Aorta (tissue), 5 donors: ENCODE measurements at regions not wholly inside any gene's neighbourhood (a gene's known extent, or its start where the extent isn't known, plus 50 kb on each side); places are given as distances from the start of the nearest gene placed in this dataset.

Source experiments
- ATAC-seq: fragments of 200-7000 bp; cut with Tn5 transposase; one replicate; pipeline ENCODE4 v1.9.1; 2022; ENCODE audit warnings: moderate library complexity; ENCODE audit not compliant: low FRiP score
- DNase-seq, 2 donors: peaks; one replicate each; pipeline ENCODE4 v3.0.0-alpha.2; 2020
- H3K27ac ChIP-seq, 2 donors: one replicate each; pipeline ENCODE4 v1.5.1; 2013; ENCODE audit warnings: low read length in 2 of 2, mild to moderate bottlenecking in 2 of 2, moderate library complexity in 2 of 2, control low read depth in 1 of 2, inconsistent platforms in 1 of 2, low read depth in 1 of 2
- H3K27me3 ChIP-seq, 2 donors: one replicate each; pipeline ENCODE4 v1.6.1; 2013; ENCODE audit warnings: control low read depth in 1 of 2, low read length in 1 of 2, mild to moderate bottlenecking in 1 of 2, moderate library complexity in 1 of 2; ENCODE audit not compliant: insufficient read depth in 2 of 2, control insufficient read depth in 1 of 2
- H3K36me3 ChIP-seq, 2 donors: one replicate each; pipeline ENCODE4 v1.6.1; 2013; ENCODE audit warnings: control low read depth in 1 of 2, low read length in 1 of 2, mild to moderate bottlenecking in 1 of 2; ENCODE audit not compliant: insufficient read depth in 2 of 2, control insufficient read depth in 1 of 2
- H3K4me1 ChIP-seq, 2 donors: one replicate each; pipeline ENCODE4 v1.6.1; 2013; ENCODE audit warnings: low read length in 2 of 2, control low read depth in 1 of 2, mild to moderate bottlenecking in 1 of 2, moderate library complexity in 1 of 2; ENCODE audit not compliant: insufficient read depth in 2 of 2, control insufficient read depth in 1 of 2
- H3K4me3 ChIP-seq, 2 donors: one replicate each; pipeline ENCODE4 v1.5.1; 2013; ENCODE audit warnings: low read length in 2 of 2, control low read depth in 1 of 2, mild to moderate bottlenecking in 1 of 2
- H3K9me3 ChIP-seq: one replicate; pipeline ENCODE4 v1.6.1; 2013; ENCODE audit warnings: mild to moderate bottlenecking, low read length; ENCODE audit not compliant: control insufficient read depth
- WGBS, 2 donors: extraction: QIAGEN DNeasy Blood & Tissue Kit; methylation state at CpG; one replicate each; pipeline ENCODE4 v1.1.7; 2013; 5-methylcytosine and 5-hydroxymethylcytosine counted together
- intact Hi-C, 2 donors: fragments of 100-400 bp; cut with DNase I; formaldehyde crosslinking; loops; one replicate each; pipeline versions ENCODE4 v1.14.2 to v1.15.0; 2022
- donor health status: healthy with polysubstance abuse.
- donor health status: Bipolar disorder and iron deficiency.
- donor health status: DM: no; HTN: no; CAD: no.
- donor health status: DM: no; HTN: no; CAD: no.
- donor health status: DM: yes; HTN: yes; CAD: no.

DNA sequence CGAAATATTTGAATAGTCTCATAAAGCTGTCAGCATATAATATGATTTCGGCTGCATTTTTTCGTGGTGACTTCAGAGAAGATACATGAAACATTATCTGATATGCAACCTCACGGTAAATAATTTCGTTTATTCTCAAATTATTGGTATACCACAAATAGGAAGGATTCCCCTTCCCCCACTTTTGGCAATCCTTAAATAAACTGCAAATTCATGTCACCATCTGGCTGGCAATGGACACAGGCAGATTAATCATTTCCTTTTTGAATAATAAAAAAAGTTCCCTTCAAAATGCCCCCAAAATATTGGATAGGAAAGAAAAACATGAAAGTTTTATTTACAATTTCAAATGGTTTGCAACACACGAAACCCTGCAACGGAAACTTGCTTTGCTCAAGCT is 234.5 kb upstream of the MEOX2 start:
- 74 to 76% methylated on average over 7 of the region's 7 CpGs for WGBS, 2 donors
- Histone ChIP-seq H3K4me1 (no peaks in the 10 kb centered on the region), H3K36me3 (no peaks in the 10 kb centered on the region), H3K9me3 (no peaks in the 10 kb centered on the region), H3K4me3 (no peak overlapping the region), H3K27ac (no peak overlapping the region), H3K27me3 (no peaks in the 10 kb centered on the region)
- intact Hi-C loops, result no loop called here
- DNase-seq (no peak), ATAC-seq (no peak)

DNA sequence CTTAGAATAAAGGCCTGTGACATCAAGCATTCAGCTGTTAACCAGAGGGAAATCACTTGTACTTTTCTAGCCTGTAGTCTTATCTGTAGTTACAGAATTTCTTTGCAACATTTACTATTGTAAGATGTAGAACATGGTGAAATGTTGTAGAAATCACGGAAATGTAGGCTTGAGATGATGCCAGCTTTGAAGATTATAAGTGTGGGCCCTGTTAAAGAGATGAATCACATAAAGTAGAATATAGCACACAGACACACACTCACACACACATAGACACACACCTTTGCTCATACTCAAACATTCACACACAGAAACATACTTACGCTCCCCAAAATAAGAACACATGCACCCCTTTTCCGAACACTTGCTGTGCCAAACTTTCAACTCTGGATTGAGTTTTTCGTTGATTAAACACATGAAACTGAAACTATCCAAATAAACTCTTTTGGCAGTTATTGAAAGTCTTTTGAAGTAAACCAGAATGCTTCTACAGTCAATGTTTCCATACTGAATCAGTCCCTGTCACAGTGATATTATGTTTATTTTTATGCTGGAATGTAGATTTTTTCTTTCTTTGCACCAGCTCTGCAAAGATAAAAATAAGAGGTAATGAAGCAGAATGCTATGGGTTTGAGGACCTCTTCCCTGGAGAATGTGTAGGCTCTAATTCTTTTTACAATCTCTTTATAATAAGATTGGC is 230.3 kb upstream of the MEOX2 start:
- ATAC-seq, result no peak
- H3K36me3 ChIP-seq, result no peaks in the 10 kb centered on the region
- no peaks in the 10 kb centered on the region for H3K27me3 ChIP-seq
- no peaks in the 10 kb centered on the region for H3K4me1 ChIP-seq
- H3K9me3 ChIP-seq, result no peaks in the 10 kb centered on the region
- WGBS, 2 donors, result 73 to 75% methylated on average over 4 of the region's 4 CpGs
- intact Hi-C loops, result no loop called here
- no peak overlapping the region for H3K27ac ChIP-seq
- no peak overlapping the region for H3K4me3 ChIP-seq
- DNase-seq, result no peak

DNA sequence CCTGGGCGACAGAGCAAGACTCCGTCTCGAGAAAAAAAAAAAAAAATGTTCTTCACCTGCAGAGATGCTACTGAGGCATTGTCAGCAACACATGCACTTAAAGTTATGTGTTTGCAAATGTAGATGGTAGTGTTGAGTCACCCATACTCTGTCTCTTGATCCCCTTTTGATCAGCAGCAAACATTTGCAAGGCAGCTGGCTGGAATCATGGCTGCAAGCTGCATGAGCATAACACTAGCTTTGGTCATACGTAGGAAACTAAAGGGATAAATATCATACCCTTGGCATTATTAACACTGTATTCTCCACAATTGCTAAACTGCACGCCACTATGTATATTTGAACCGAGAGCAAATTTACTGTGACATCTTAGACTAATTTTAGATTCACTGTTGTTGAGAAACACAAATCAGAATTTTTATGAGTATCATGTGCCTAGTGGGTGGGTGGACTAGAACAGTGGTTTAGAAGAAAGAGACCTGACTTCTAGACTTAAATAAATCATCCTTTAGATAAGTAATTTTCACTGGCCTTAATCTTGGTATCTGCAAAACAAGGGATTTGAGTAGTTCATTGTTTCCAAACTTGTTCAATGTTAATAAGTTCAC is 229.3 kb upstream of the MEOX2 start:
- 88 to 91% methylated on average over 6 of the region's 6 CpGs for WGBS, 2 donors
- no peaks in the 10 kb centered on the region for H3K27me3 ChIP-seq
- intact Hi-C loops, result no loop called here
- no peaks in the 10 kb centered on the region for H3K9me3 ChIP-seq
- H3K4me1 ChIP-seq, result no peaks in the 10 kb centered on the region
- no peak overlapping the region for H3K4me3 ChIP-seq
- ATAC-seq (no peak), DNase-seq (no peak)
- H3K36me3 ChIP-seq, result no peaks in the 10 kb centered on the region
- H3K27ac ChIP-seq, result no peak overlapping the region

DNA sequence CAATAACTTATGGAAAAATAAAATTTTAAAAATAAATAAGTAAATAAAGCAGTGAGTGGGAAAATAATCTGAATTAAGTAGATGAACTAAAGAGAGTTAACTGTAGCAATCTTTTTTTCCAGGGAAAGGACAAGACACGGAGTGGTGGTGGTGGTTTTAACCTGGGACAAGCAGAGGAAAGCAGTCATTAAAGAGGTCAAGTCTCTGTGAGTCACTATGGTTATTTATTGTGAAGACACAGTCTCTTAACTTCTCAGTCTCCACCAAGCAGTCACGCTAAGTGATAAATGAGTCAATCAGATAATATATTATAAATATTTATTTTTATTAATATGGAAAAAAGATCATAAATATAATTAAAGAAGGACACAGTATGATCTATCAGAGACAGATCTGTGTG is 228.1 kb upstream of the MEOX2 start:
- H3K36me3 ChIP-seq, result no peaks in the 10 kb centered on the region
- no peaks in the 10 kb centered on the region for H3K9me3 ChIP-seq
- no peaks in the 10 kb centered on the region for H3K4me1 ChIP-seq
- WGBS, 2 donors, result 82 to 87% methylated on average over 2 of the region's 2 CpGs
- intact Hi-C loops, result no loop called here
- H3K27me3 ChIP-seq, result no peaks in the 10 kb centered on the region
- DNase-seq (no peak), ATAC-seq (no peak)
- H3K27ac ChIP-seq, result no peak overlapping the region
- H3K4me3 ChIP-seq, result no peak overlapping the region

DNA sequence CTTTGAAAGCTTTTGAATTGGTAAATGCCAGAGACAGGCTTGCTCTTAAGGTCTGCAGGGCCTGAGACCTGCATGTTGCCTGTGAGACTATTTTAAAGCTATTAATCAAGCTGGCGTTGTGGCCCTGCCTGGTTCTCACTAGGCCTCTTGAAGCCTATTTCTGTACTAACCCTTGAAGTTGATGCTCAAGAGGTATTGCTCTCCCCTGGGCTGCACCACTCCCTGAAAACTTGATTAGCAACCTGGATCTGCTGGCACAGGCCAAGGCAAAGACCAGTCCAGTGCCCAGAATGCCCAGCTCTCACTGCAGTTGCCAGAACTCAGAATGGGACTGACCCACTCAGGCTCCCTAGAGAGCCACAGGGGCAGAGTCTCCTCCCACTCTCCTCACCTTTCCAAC is 220.0 kb upstream of the MEOX2 start:
- DNase-seq (no peak), ATAC-seq (peak; percentile 29)
- Histone ChIP-seq H3K27ac (no peak overlapping the region), H3K4me3 (no peak overlapping the region), H3K27me3 (no peaks in the 10 kb centered on the region), H3K4me1 (no peaks in the 10 kb centered on the region), H3K9me3 (no peaks in the 10 kb centered on the region), H3K36me3 (no peaks in the 10 kb centered on the region)
- intact Hi-C loops, result no loop called here
- WGBS, 2 donors, result 81 to 91% methylated on average over 1 of the region's 1 CpG

DNA sequence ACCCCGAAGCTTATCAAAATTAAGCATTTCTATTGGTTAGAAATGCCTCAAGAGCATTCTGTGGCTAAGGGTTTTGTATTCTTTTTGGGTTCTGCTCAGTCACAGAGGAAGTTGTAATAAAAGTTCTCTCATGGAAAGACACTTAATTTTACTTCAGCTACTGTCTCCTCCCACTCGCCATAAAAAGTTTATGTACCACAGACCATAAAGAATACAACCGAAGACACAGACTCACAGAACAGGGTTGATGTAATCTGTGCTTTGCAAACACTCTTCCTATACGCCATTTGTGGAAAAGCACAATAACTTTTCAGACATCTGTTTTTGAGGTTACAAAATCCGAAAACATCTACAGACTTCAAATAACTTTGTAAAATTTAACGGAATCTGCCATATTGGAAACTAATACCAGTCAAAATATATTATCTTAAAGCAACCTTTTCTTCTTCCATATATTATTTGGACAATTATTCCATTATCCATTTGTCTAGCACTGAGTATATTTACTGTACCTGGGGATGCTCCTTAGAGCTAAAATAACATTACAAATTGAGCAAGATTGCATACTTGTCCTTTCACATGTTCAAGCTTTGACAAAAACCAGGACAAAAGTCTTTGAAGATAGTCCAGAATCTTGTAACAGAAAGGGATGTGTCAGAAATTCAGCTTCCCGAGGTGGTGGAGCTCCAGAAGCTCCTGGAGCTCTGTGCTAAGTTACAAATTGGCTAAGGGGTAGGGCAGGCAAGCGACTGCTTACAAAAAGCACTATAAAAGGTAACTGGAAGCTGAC is 219.0 kb upstream of the MEOX2 start:
- intact Hi-C loops, result no loop called here
- no peak overlapping the region for H3K27ac ChIP-seq
- ATAC-seq (no peak), DNase-seq (no peak)
- H3K4me1 ChIP-seq, result no peaks in the 10 kb centered on the region
- no peaks in the 10 kb centered on the region for H3K27me3 ChIP-seq
- no peak overlapping the region for H3K4me3 ChIP-seq
- no peaks in the 10 kb centered on the region for H3K9me3 ChIP-seq
- H3K36me3 ChIP-seq, result no peaks in the 10 kb centered on the region
- WGBS, 2 donors, result 92 to 93% methylated on average over 8 of the region's 8 CpGs

DNA sequence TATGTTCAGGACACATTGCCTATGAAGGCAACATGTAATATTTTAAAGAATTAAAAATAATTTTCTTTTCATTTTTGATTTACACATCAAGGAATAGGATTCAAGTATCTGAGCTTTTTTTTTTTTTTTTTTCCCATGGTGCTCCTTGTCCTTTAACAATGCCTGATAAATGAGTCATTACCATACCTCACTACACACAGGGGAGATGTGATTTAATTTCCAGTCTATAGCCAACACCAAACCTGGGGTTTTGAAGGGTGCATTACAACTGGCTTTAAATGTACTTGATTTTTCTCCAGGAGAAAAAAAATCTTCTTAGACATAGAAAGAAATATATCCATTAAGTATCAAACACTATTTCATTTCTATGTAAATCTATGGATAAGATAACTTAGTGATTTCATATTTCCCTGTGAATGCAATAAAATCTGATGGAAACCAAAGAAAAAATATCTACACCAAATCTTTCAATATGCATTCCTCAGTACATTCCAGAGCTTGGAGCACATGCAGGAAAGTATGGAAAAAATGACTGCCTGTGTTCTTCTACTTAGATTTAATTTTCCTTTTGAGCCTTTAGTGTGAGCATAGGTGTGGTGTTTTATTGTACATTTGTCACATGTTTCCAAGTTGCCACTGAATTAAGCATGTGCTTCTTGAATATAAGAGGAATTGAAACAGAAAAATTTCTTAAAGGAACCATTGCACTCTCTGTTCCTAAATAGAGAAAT is 204.8 kb upstream of the MEOX2 start:
- H3K27me3 ChIP-seq, result no peaks in the 10 kb centered on the region
- ATAC-seq (no peak), DNase-seq (no peak)
- H3K9me3 ChIP-seq, result no peaks in the 10 kb centered on the region
- intact Hi-C loops, result no loop called here
- no peaks in the 10 kb centered on the region for H3K4me1 ChIP-seq
- H3K4me3 ChIP-seq, result no peak overlapping the region
- H3K36me3 ChIP-seq, result no peaks in the 10 kb centered on the region
- H3K27ac ChIP-seq, result no peak overlapping the region

DNA sequence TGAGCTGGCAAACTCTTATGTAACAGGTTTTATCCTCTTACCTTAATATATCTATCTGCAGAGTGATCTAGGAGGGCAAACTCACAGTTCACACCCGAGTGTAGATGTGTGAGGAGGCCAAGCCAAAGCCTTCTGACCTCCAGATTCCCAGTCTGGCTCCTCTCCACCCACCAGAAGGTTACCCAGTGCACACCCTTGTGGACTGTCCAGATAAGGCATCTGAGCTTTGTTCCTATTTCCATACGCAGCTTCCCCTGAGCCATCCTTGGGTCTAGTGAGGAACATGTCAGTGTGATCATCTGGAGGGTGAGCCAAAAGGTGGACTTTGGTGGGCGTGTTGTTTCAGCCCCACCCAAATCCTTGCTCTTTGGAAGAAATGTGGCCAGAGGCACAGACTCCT is 203.0 kb upstream of the MEOX2 start:
- Histone ChIP-seq H3K27me3 (no peaks in the 10 kb centered on the region), H3K27ac (no peak overlapping the region), H3K4me3 (no peak overlapping the region), H3K9me3 (no peaks in the 10 kb centered on the region), H3K4me1 (no peaks in the 10 kb centered on the region), H3K36me3 (no peaks in the 10 kb centered on the region)
- DNase-seq, result no peak
- ATAC-seq, result peak; percentile 71
- intact Hi-C loops, result no loop called here
- WGBS, 2 donors, result 88 to 92% methylated on average over 3 of the region's 3 CpGs
